Naive thymus-derived CD8-positive, alpha-beta T cell (primary cell): ENCODE measurements at regions not wholly inside any gene's neighbourhood (a gene's known extent, or its start where the extent isn't known, plus 50 kb on each side); places are given as distances from the start of the nearest gene placed in this dataset.
"Not testable (repeated sequence)": the region's sequence is repeated elsewhere in the genome, so short reads cannot be mapped to it uniquely, and the experiment has no call there.

Experiments
- ATAC-seq, 2 donors: fragments of 150-1000 bp; cut with Tn5 transposase in 1 of 2; sonication (Bioruptor Pico), chemical (Tn5 transposase) in 1 of 2; 1 replicate in 1 of 2; 2 replicates in 1 of 2; pipeline ENCODE4 v1.10.0; 2021; ENCODE audit warnings: mild to moderate bottlenecking in 2 of 2, moderate library complexity in 2 of 2
- POLR2A ChIA-PET: fragments of 350-600 bp; sonication (Branson Sonifier 250); formaldehyde crosslinking; loops from one replicate; lab custom pipeline; 2021; ENCODE audit warnings: antibody characterized with exemption; lab: Charles Lee
- DNase-seq, 10 donors: peaks; one replicate each; pipeline versions ENCODE4 v3.0.0 to v3.0.0-alpha.2; 2020 to 2022
- H3K27ac Mint-ChIP-seq, 10 donors: one replicate each; pipeline ENCODE4 v1.8.0; 2020 to 2022; ENCODE audit warnings: mild to moderate bottlenecking in 10 of 10, mixed read lengths in 10 of 10, moderate library complexity in 4 of 10, inconsistent platforms in 1 of 10
- H3K27me3 Mint-ChIP-seq, 5 donors: one replicate each; pipeline ENCODE4 v1.8.0; 2021 to 2022; ENCODE audit warnings: mixed read lengths in 5 of 5
- H3K36me3 Mint-ChIP-seq, 3 donors: one replicate each; pipeline ENCODE4 v1.8.0; 2020 to 2022; ENCODE audit warnings: mixed read lengths in 3 of 3, mild to moderate bottlenecking in 2 of 3, inconsistent platforms in 1 of 3
- H3K4me1 Mint-ChIP-seq, 4 donors: one replicate each; pipeline ENCODE4 v1.8.0; 2021 to 2022; ENCODE audit warnings: mixed read lengths in 4 of 4
- H3K4me3 Mint-ChIP-seq, 10 donors: one replicate each; pipeline ENCODE4 v1.8.0; 2020 to 2022; ENCODE audit warnings: mild to moderate bottlenecking in 10 of 10, mixed read lengths in 10 of 10, moderate library complexity in 6 of 10, inconsistent platforms in 1 of 10
- H3K9me3 Mint-ChIP-seq, 9 donors: one replicate each; pipeline ENCODE4 v1.8.0; 2020 to 2022; ENCODE audit warnings: mixed read lengths in 9 of 9, mild to moderate bottlenecking in 3 of 9, inconsistent platforms in 1 of 9, moderate library complexity in 1 of 9

DNA sequence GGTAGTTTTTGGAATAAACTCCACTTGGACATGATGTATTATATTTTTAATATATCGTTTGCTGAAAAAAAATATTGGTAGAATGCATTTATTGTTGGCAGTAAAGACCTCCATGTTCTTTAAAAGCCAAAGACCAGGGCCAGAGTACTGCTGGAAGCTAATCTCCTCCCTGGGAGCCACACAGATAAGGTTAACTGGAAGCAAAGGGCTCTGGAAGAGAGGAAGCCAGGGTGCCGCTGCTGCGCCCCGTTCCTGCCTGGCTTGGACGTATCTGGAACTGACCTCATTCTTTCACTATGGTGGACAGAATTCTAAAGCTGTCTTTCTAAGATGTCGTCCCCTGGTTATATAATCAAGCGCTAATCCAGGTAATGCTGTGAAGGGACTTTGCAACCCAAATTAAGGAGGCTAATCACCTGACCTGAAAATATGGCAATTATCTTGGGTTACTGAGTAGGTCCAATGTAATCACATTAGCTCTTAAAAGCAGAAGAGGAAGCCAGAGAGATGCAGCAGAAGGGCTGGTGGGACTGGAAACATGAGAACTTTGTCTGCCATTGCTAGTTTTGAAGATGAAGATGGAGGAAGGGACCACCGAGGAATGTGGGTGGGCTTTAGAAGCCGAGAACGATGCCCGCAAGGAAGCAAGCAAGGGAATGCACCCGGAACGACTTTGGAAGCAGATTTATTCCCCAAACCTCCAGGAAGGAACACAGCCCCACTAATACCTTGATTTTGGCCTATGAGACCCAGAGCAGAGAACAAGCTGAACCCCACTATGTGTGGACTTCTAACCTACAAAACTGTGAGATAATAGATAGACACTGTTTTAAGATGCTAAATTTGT is 167.7 kb upstream of the KCNJ15 start:
- POLR2A ChIA-PET: no interaction called here
- Mint-ChIP-seq H3K9me3 (peaks cover 0 to 7% (median 0%) of the 10 kb centered on the region in 9 donors), H3K36me3 (peaks cover 0 to 5% (median 0%) of the 10 kb centered on the region in 3 donors), H3K27me3 (peaks cover 4 to 22% (median 9%) of the 10 kb centered on the region in 5 donors), H3K4me1 (no peaks in the 10 kb centered on the region), H3K27ac (no peak overlapping the region), H3K4me3 (no peak overlapping the region)
- no peak for DNase-seq
- no peak for ATAC-seq

DNA sequence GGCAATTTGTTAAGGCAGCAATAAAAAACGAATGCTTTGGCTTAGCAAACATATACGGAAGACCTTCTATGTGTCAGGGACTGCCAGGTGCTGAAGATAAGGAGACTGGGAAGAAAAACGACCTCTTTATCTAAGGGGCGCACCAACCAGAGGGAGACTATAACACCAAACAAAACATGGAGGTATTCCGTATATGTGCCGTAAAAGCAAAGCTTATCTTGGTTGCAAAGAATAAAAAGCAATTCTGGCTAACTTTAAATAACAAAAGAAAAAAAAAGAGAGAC is 167.1 kb upstream of the KCNJ15 start:
- DNase-seq (no peak), ATAC-seq (no peak)
- Mint-ChIP-seq H3K9me3 (peaks cover 0 to 7% (median 0%) of the 10 kb centered on the region in 9 donors), H3K27me3 (peaks cover 4 to 28% (median 11%) of the 10 kb centered on the region in 5 donors), H3K4me3 (no peak overlapping the region), H3K36me3 (peaks cover 0 to 5% (median 0%) of the 10 kb centered on the region in 3 donors), H3K4me1 (no peaks in the 10 kb centered on the region), H3K27ac (no peak overlapping the region)
- POLR2A ChIA-PET: no interaction called here

DNA sequence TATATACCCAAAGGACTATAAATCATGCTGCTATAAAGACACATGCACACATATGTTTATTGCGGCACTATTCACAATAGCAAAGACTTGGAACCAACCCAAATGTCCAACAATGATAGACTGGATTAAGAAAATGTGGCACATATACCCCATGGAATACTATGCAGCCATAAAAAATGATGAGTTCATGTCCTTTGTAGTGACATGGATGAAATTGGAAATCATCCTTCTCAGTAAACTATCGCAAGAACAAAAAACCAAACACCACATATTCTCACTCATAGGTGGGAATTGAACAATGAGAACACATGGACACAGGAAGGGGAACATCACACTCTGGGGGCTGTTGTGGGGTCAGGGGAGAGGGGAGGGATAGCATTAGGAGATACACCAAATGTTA is 165.7 kb upstream of the KCNJ15 start:
- ATAC-seq, POLR2A ChIA-PET, H3K27ac Mint-ChIP-seq, H3K4me3 Mint-ChIP-seq, DNase-seq, H3K36me3 Mint-ChIP-seq, H3K4me1 Mint-ChIP-seq, H3K9me3 Mint-ChIP-seq: not testable (repeated sequence)
- peaks cover 4 to 37% (median 12%) of the 10 kb centered on the region in 5 donors for H3K27me3 Mint-ChIP-seq

DNA sequence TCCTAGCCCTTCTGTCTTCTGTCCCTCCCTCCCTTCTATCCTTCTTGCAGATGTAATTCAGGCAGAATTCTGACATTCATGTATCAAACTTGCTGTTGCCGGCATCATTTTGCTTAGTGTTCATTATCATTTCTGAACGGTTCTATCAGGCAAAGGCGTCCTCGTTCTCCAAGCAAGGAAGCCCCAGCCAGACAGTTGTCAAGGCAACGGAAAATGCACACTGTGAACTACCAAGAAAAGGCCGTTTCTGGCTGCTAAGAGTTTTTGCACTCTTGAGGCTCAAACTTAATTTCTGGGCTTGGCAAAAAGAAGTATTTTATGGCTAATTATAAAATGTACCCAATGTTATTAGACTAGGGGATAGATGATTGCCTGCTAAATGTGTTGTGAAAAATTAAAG is 164.7 kb upstream of the KCNJ15 start:
- peak overlapping the region in 1 of 10 donors; percentile 0 for H3K27ac Mint-ChIP-seq
- peaks cover 0 to 11% (median 5%) of the 10 kb centered on the region in 9 donors for H3K9me3 Mint-ChIP-seq
- H3K4me3 Mint-ChIP-seq: no peak overlapping the region
- peaks cover 4 to 37% (median 12%) of the 10 kb centered on the region in 5 donors for H3K27me3 Mint-ChIP-seq
- no peak for ATAC-seq
- POLR2A ChIA-PET: no interaction called here
- no peak for DNase-seq
- no peaks in the 10 kb centered on the region for H3K4me1 Mint-ChIP-seq
- peaks cover 0 to 7% (median 0%) of the 10 kb centered on the region in 3 donors for H3K36me3 Mint-ChIP-seq

DNA sequence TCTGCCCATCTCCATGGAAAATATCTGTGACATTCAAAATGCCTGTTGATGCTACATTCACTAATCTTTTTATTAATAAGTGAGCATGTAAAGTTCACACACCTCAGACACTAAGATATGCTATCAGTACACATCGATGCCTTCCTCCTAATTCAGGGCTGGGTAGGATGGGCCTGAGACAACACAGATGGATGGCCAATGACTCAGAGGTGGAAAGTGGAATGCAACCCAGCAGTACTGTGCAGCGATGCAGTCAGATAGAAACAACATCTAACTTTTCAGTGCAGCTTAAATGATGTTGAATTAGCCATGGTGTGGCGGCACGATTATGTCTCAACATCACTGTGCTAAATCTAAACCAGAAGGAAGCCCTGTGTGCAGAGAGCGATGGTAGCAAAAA is 161.6 kb upstream of the KCNJ15 start:
- Mint-ChIP-seq H3K4me1 (no peaks in the 10 kb centered on the region), H3K9me3 (peaks cover 0 to 26% (median 15%) of the 10 kb centered on the region in 9 donors), H3K4me3 (no peak overlapping the region), H3K27ac (no peak overlapping the region), H3K36me3 (peaks cover 0 to 21% (median 0%) of the 10 kb centered on the region in 3 donors), H3K27me3 (peaks cover 11 to 33% (median 14%) of the 10 kb centered on the region in 5 donors)
- no peak for ATAC-seq
- POLR2A ChIA-PET: no interaction called here
- no peak for DNase-seq

DNA sequence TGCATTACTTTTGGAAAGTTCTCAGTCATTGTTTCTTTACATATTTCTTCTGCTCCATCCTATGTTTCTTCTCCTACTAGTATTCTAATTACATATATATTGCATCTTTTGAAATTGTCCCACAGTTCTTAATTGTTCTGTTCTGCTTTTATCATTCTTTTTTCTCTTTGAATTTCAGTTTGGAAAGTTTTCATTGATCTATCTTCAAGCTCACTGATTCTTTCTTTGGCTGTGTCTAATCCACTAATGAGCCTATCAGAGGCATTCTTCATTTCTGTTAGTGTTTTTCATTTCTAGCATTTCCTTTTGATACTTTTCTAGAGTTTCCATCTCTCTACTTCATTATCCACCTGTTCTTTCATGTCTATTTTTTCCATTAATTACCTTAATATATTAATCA is 159.0 kb upstream of the KCNJ15 start:
- peaks cover 0 to 26% (median 15%) of the 10 kb centered on the region in 9 donors for H3K9me3 Mint-ChIP-seq
- no peaks in the 10 kb centered on the region for H3K4me1 Mint-ChIP-seq
- peaks cover 0 to 21% (median 0%) of the 10 kb centered on the region in 3 donors for H3K36me3 Mint-ChIP-seq
- DNase-seq (no peak), ATAC-seq (no peak)
- H3K27me3 Mint-ChIP-seq: peaks cover 13 to 54% (median 25%) of the 10 kb centered on the region in 5 donors
- H3K4me3 Mint-ChIP-seq: no peak overlapping the region
- POLR2A ChIA-PET: no interaction called here
- H3K27ac Mint-ChIP-seq: no peak overlapping the region

DNA sequence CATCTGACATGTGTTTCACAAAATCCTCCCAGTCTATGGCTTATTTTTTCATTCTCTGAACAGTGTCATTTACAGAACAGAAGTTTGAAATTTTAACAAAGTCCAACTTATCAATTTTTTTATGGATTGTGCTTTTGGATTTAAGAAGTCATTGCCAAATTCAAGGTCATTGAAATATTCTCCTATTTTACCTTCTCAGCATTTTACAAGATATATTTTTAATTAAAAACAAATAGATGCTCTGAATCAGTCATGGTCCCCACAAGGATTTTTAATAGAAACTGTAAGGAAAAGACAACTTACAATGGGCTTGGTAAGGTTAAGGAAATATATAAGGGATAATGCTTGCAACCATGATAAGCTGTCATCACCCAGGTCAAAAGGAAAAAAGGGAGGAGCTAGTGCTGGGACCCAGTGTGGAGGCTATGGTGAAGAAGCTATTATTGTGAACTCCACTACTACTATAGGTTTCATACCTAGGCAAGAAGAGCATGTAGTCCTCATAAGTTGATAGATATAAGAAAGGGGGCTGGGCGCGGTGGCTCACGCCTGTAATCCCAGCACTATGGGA is 144.5 kb upstream of the KCNJ15 start:
- H3K4me3 Mint-ChIP-seq: no peak overlapping the region
- H3K9me3 Mint-ChIP-seq: peaks cover 0 to 9% (median 0%) of the 10 kb centered on the region in 9 donors

DNA sequence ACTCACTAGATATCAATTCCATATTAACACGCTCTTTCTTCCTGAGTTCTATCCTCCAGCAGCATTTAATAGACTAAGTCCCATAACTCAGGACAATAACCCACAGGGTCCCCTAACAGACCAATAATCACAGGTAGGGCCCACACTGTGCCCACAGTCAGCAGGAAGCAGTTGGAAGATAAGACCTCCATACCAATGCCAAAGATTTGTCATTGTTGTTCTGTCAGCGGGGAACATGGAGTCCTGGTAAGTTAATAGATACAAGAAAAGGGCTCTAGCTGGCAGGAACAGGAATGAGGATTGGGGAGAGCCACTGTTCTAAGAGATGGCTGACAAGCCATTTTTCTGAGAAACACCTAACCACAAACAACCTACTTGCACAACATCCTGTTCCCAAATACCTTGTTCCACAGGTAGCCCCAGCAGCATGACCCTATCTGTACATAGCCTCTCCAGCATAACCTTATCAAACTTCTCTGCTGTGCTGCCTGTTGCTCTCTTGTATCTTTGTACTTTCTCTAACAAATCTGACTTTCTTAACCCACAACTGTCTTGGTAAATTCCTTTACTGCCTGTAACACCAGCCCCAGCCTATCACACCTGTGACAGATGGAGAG is 142.0 kb upstream of the KCNJ15 start:
- ATAC-seq (no peak), DNase-seq (no peak)
- peaks cover 0 to 1% (median 0%) of the 10 kb centered on the region in 4 donors for H3K4me1 Mint-ChIP-seq
- peaks cover 3 to 20% (median 13%) of the 10 kb centered on the region in 5 donors for H3K27me3 Mint-ChIP-seq
- H3K36me3 Mint-ChIP-seq: no peaks in the 10 kb centered on the region
- no peak overlapping the region for H3K4me3 Mint-ChIP-seq
- H3K9me3 Mint-ChIP-seq: peaks cover 0 to 9% (median 0%) of the 10 kb centered on the region in 9 donors
- POLR2A ChIA-PET: no interaction called here
- no peak overlapping the region for H3K27ac Mint-ChIP-seq

More for the DNA sequence above, 144.5 kb upstream of the KCNJ15 start:
- Mint-ChIP-seq H3K36me3 (no peaks in the 10 kb centered on the region), H3K27me3 (peaks cover 4 to 20% (median 6%) of the 10 kb centered on the region in 5 donors), H3K4me1 (peaks cover 0 to 1% (median 0%) of the 10 kb centered on the region in 4 donors), H3K27ac (no peak overlapping the region)
- POLR2A ChIA-PET: no interaction called here
- no peak for DNase-seq
- ATAC-seq: no peak

DNA sequence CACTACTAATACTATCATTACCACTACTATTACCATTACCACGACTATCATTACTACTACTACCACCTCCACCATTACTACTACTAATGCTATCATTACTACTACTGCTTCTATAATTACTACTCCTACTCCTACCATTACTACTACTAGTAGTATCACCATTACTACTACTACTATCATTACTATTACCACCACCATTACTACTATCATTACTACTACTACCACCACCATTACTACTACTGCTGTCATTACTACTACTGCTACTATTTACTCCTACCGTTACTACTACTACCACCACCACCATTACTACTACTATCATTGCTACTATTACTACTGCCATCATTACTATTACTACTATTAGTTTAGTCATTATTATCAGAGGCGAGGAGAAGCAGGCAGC is 140.9 kb upstream of the KCNJ15 start:
- H3K4me1 Mint-ChIP-seq: peaks cover 0 to 1% (median 0%) of the 10 kb centered on the region in 4 donors
- DNase-seq: no peak
- POLR2A ChIA-PET: no interaction called here
- peaks cover 0 to 9% (median 0%) of the 10 kb centered on the region in 9 donors for H3K9me3 Mint-ChIP-seq
- H3K27me3 Mint-ChIP-seq: peaks cover 3 to 20% (median 13%) of the 10 kb centered on the region in 5 donors
- H3K4me3 Mint-ChIP-seq: no peak overlapping the region
- ATAC-seq: no peak
- H3K36me3 Mint-ChIP-seq: no peaks in the 10 kb centered on the region
- H3K27ac Mint-ChIP-seq: no peak overlapping the region

DNA sequence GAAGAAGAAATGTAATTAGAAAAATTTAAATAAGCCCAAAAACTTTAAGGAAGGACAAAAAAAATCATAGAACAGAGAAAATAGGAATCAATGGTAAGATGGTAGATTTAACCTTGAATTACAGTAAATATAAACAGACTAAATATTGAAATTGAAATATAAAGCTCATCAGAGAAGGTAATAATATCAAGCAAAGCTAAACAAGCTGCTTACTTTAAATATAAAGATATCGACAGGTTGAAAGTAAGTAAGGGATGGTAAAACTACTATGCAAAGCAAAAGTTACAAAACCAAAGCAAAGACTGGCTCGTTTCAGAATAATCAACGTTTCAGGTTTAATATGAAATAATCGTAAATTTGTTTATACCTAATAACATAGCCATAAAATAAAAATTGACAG is 137.0 kb upstream of the KCNJ15 start:
- Mint-ChIP-seq H3K27ac (no peak overlapping the region), H3K36me3 (no peaks in the 10 kb centered on the region), H3K4me1 (no peaks in the 10 kb centered on the region), H3K9me3 (peaks cover 0 to 9% (median 0%) of the 10 kb centered on the region in 9 donors), H3K4me3 (no peak overlapping the region), H3K27me3 (peaks cover 0 to 13% (median 7%) of the 10 kb centered on the region in 5 donors)
- POLR2A ChIA-PET: no interaction called here
- DNase-seq (no peak), ATAC-seq (no peak)

DNA sequence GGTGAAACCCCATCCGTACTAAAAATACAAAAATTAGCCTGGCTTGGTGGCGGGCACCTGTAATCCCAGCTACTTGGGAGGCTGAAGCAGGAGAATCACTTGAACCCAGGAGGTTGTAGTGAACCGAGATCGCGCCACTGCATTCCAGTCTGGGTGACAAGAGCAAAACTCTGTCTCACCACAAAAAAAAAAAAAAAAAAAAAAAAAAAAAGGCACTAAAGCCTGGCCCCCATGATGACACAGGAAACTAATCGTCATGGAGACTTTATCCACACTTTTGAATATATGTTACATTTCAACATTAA is 136.2 kb upstream of the KCNJ15 start:
- H3K36me3 Mint-ChIP-seq, H3K9me3 Mint-ChIP-seq, DNase-seq, H3K4me3 Mint-ChIP-seq, H3K4me1 Mint-ChIP-seq, ATAC-seq, H3K27ac Mint-ChIP-seq: not testable (repeated sequence)
- H3K27me3 Mint-ChIP-seq: peaks cover 1 to 17% (median 9%) of the 10 kb centered on the region in 5 donors
- POLR2A ChIA-PET: interaction anchor here (0.6 kb wide), 1 partner anchor 862 kb away, joined by 3 read pairs; no protein-coding TSS in a partner anchor

DNA sequence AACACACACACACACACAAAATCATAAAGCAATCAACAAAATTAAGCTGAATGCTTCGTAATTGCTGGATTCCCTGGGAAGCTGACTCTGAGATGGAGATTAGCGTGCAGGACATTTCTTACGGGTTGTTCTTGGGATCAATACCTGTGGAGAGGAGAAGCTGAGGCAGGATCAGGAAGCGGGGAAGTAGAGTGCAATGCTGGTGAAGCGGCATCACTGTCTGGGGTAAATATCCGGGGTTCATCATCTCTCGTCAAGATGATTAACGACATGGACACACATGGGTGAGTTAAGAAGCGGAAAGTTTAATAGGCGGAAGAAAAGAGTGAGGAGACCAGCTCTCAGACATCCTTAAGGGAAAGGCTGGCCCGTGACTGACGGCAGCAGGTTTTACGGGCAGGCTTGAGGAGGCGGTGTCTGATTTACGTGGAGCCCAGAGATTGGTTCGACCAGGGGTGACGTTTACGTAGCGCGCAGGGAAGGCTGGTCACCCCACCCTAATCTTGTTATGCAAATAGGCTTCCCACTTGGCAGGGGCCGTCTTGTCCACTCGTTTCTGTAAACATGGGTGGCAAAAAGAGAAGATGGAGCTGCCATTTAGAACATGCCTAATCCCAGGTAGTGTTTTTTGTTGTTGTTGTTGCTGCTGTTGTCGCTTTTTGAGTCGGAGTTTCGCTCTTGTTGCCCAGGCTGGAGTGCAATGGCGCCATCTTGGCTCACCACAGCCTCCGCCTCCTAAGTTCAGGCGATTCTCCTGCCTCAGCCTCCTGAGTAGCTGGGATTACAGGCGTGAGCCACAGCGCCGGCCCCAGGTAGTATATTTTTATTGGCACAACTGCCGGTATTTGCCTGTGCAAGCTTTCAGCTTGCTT is 135.6 kb upstream of the KCNJ15 start:
- no peaks in the 10 kb centered on the region for H3K4me1 Mint-ChIP-seq
- DNase-seq (no peak), ATAC-seq (no peak)
- H3K9me3 Mint-ChIP-seq: peaks cover 0 to 2% (median 0%) of the 10 kb centered on the region in 9 donors
- POLR2A ChIA-PET: no interaction called here
- H3K27me3 Mint-ChIP-seq: peaks cover 1 to 19% (median 11%) of the 10 kb centered on the region in 5 donors
- no peaks in the 10 kb centered on the region for H3K36me3 Mint-ChIP-seq
- H3K4me3 Mint-ChIP-seq: no peak overlapping the region
- H3K27ac Mint-ChIP-seq: no peak overlapping the region
